HepG2 (cell line): ENCODE measurements at regions not wholly inside any gene's neighbourhood (a gene's known extent, or its start where the extent isn't known, plus 50 kb on each side); places are given as distances from the start of the nearest gene placed in this dataset.

ENCODE experiments used
- ATM ChIP-seq: fragments of 450-650 bp; IDR thresholded peaks from 2 replicates; pipeline ENCODE4 v1.7.1; 2017; ENCODE audit warnings: mild to moderate bottlenecking, borderline replicate concordance
- BCL6 ChIP-seq: IDR thresholded peaks from 2 replicates; pipeline ENCODE4 v1.6.1; 2016; ENCODE audit warnings: missing genetic modification reagents, missing compliant biosample characterization
- CBFB ChIP-seq: sonication (generic); formaldehyde crosslinking; IDR thresholded peaks from 2 replicates; pipeline ENCODE4 v1.4.0; 2020; ENCODE audit warnings: missing genetic modification reagents
- FOXK2 ChIP-seq: fragments of 450-650 bp; IDR thresholded peaks from 2 replicates; pipeline ENCODE4 v1.6.1; 2016
- GATAD1 ChIP-seq: IDR thresholded peaks from 2 replicates; pipeline ENCODE4 v1.6.1; 2016; ENCODE audit warnings: missing genetic modification reagents, missing compliant biosample characterization
- GLI4 ChIP-seq: sonication (generic); formaldehyde crosslinking; IDR thresholded peaks from 2 replicates; pipeline ENCODE4 v1.5.1; 2020; ENCODE audit warnings: missing genetic modification reagents, mild to moderate bottlenecking, moderate library complexity, borderline replicate concordance
- GTF3A ChIP-seq: sonication (generic); formaldehyde crosslinking; conservative IDR thresholded peaks from 2 replicates; pipeline ENCODE4 v1.4.0; 2020; ENCODE audit warnings: mild to moderate bottlenecking, missing genetic modification reagents
- NFYB ChIP-seq: sonication (generic); formaldehyde crosslinking; IDR thresholded peaks from 2 replicates; pipeline ENCODE4 v1.4.0; 2020; ENCODE audit warnings: missing genetic modification reagents
- RBAK ChIP-seq: sonication (generic); formaldehyde crosslinking; IDR thresholded peaks from 2 replicates; pipeline ENCODE4 v1.5.1; 2020; ENCODE audit warnings: mild to moderate bottlenecking, missing genetic modification reagents
- RFXANK ChIP-seq: IDR thresholded peaks from 2 replicates; pipeline ENCODE4 v1.6.1; 2016
- SETDB1 ChIP-seq: sonication (generic); formaldehyde crosslinking; IDR thresholded peaks from 2 replicates; pipeline ENCODE4 v1.5.1; 2020; ENCODE audit warnings: missing genetic modification reagents, mild to moderate bottlenecking, borderline replicate concordance
- SIX1 ChIP-seq: sonication (generic); formaldehyde crosslinking; IDR thresholded peaks from 2 replicates; pipeline ENCODE4 v1.4.0; 2020; ENCODE audit warnings: missing genetic modification reagents, borderline replicate concordance
- TFAP4 ChIP-seq: sonication (generic); IDR thresholded peaks from 2 replicates; pipeline ENCODE4 v1.6.1; 2016; ENCODE audit warnings: low read depth, borderline replicate concordance
- XRCC5 ChIP-seq: fragments of 200-400 bp; formaldehyde crosslinking; optimal IDR thresholded peaks from 2 replicates; pipeline ENCODE3; 2017; ENCODE audit warnings: mild to moderate bottlenecking, low read length
- ZBED4 ChIP-seq: sonication (generic); formaldehyde crosslinking; IDR thresholded peaks from 2 replicates; pipeline ENCODE4 v1.4.0; 2020; ENCODE audit warnings: missing genetic modification reagents, borderline replicate concordance
- ZBTB26 ChIP-seq: IDR thresholded peaks from 2 replicates; pipeline ENCODE4 v1.6.1; 2016; ENCODE audit warnings: missing compliant biosample characterization, missing genetic modification reagents, borderline replicate concordance
- ZBTB46 ChIP-seq: sonication (generic); formaldehyde crosslinking; IDR thresholded peaks from 2 replicates; pipeline ENCODE4 v1.4.0; 2020; ENCODE audit warnings: mild to moderate bottlenecking, missing genetic modification reagents, borderline replicate concordance
- ZMYM4 ChIP-seq: sonication (generic); formaldehyde crosslinking; IDR thresholded peaks from 2 replicates; pipeline ENCODE4 v1.8.1; 2023; ENCODE audit warnings: mild to moderate bottlenecking, missing genetic modification reagents
- ZNF280B ChIP-seq: sonication (generic); formaldehyde crosslinking; IDR thresholded peaks from 2 replicates; pipeline ENCODE4 v1.5.0; 2020; ENCODE audit warnings: missing genetic modification reagents, mild to moderate bottlenecking, borderline replicate concordance
- ZNF704 ChIP-seq: sonication (generic); formaldehyde crosslinking; IDR thresholded peaks from 2 replicates; pipeline ENCODE4 v1.8.1; 2023; ENCODE audit warnings: mild to moderate bottlenecking, inconsistent platforms, moderate library complexity, missing genetic modification reagents, borderline replicate concordance
- ZNF781 ChIP-seq: sonication (generic); formaldehyde crosslinking; IDR thresholded peaks from 2 replicates; pipeline ENCODE4 v1.5.1; 2020; ENCODE audit warnings: borderline replicate concordance, mild to moderate bottlenecking, missing genetic modification reagents; ENCODE audit errors: not compliant biosample characterization

GRCh38 chr6:137808836-137809315 lies 58.2 kb upstream of the TNFAIP3 start (continued):
- no peak for TF ChIP-seq ATM
- TF ChIP-seq GATAD1, result peak; percentile 36; the same call in 1 of the 2 replicates
- peak; percentile 23 for TF ChIP-seq XRCC5
- TF ChIP-seq ZNF280B, result no peak; the same call in 1 of the 2 replicates
- no peak for TF ChIP-seq ZNF781 (CRISPR knock-in tag)
- TF ChIP-seq ZMYM4 (CRISPR knock-in tag), result peak; percentile 77
- no peak for TF ChIP-seq TFAP4
- TF ChIP-seq ZBTB46, result no peak
- no peak for TF ChIP-seq NFYB (CRISPR knock-in tag)
- peak; percentile 34; the same call in 1 of the 2 replicates for TF ChIP-seq BCL6
- no peak for TF ChIP-seq ZNF704 (CRISPR knock-in tag)
- no peak for TF ChIP-seq GTF3A (CRISPR knock-in tag)
- TF ChIP-seq FOXK2, result no peak
- TF ChIP-seq RBAK, result no peak
- no peak for TF ChIP-seq GLI4
- no peak for TF ChIP-seq SIX1 (CRISPR knock-in tag)
- TF ChIP-seq RFXANK (CRISPR knock-in tag), result no peak
- no peak; the same call in 1 of the 2 replicates for TF ChIP-seq ZBTB26 (CRISPR knock-in tag)
- no peak for TF ChIP-seq SETDB1 (CRISPR knock-in tag)
- no peak for TF ChIP-seq ZBED4
- no peak for TF ChIP-seq CBFB
